ENCODE measurements at regions not wholly inside any gene's neighbourhood (a gene's known extent, or its start where the extent isn't known, plus 50 kb on each side); places are given as distances from the start of the nearest gene placed in this dataset.
"Not testable (repeated sequence)": the region's sequence is repeated elsewhere in the genome, so short reads cannot be mapped to it uniquely, and the experiment has no call there.

- not testable (repeated sequence) for H3K4me3 ChIP-seq (ENCODE audit: low read length); H3K36me3 ChIP-seq (replicated peaks; ENCODE audit: insufficient read depth, low read length); H3K27ac ChIP-seq (ENCODE audit: low read length); H2AFZ ChIP-seq (ENCODE audit: low read length); H3K9me2 ChIP-seq (replicated peaks; ENCODE audit: insufficient read depth, low read length); H3K79me2 ChIP-seq (ENCODE audit: low read length); H3K27me3 ChIP-seq (replicated peaks; ENCODE audit: insufficient read depth, low read length); DNase-seq; H3K4me2 ChIP-seq (ENCODE audit: low read depth, low read length); H3K4me1 ChIP-seq (ENCODE audit: low read length); H3F3A ChIP-seq (ENCODE audit: insufficient read depth, low read length); H3K9ac ChIP-seq (ENCODE audit: low read length); H4K20me1 ChIP-seq (ENCODE audit: insufficient read depth, low read length); H3K9me3 ChIP-seq (replicated peaks; ENCODE audit: insufficient read depth, low read length)
These were observed 231.0 kb upstream of the TNC start for GRCh38 chr9:115348936-115349335.

GRCh38 chr9:115349542-115349941, 231.6 kb upstream of the TNC start:
- Histone ChIP-seq H3K4me3 (ENCODE audit: low read length) (no peak overlapping the region), H3K4me2 (ENCODE audit: low read depth, low read length) (no peak overlapping the region), H3K79me2 (ENCODE audit: low read length) (no peaks in the 10 kb centered on the region), H3K27ac (ENCODE audit: low read length) (no peak overlapping the region), H3K4me1 (ENCODE audit: low read length) (0 out of 2 replicates have a peak, but pooled peaks cover 6% of the 10 kb centered on the region), H3K9me2 (replicated peaks; ENCODE audit: insufficient read depth, low read length) (no peaks in the 10 kb centered on the region), H3K36me3 (replicated peaks; ENCODE audit: insufficient read depth, low read length) (no peaks in the 10 kb centered on the region), H3F3A (ENCODE audit: insufficient read depth, low read length) (no peaks in the 10 kb centered on the region), H2AFZ (ENCODE audit: low read length) (no peak overlapping the region), H3K9ac (ENCODE audit: low read length) (no peak overlapping the region), H3K27me3 (replicated peaks; ENCODE audit: insufficient read depth, low read length) (no peaks in the 10 kb centered on the region), H4K20me1 (ENCODE audit: insufficient read depth, low read length) (no peaks in the 10 kb centered on the region), H3K9me3 (replicated peaks; ENCODE audit: insufficient read depth, low read length) (no peaks in the 10 kb centered on the region)
- DNase-seq: no peak
- TF ChIP-seq CTCF (IDR thresholded peaks at IDR 0.05; ENCODE audit: low read length): no peak
- TF ChIP-seq EZH2phosphoT487 (IDR thresholded peaks at IDR 0.05; ENCODE audit: low read length): no peak
- no peak for TF ChIP-seq EZH2 (optimal IDR thresholded peaks at IDR 0.05; ENCODE audit: low read depth, low read length)

GRCh38 chr9:115350548-115350947, 232.6 kb upstream of the TNC start:
- Histone ChIP-seq H3F3A (ENCODE audit: insufficient read depth, low read length) (no peaks in the 10 kb centered on the region), H2AFZ (ENCODE audit: low read length) (no peak overlapping the region), H3K4me1 (ENCODE audit: low read length) (0 out of 2 replicates have a peak, but pooled peaks cover 6% of the 10 kb centered on the region), H3K4me2 (ENCODE audit: low read depth, low read length) (no peak overlapping the region), H3K9me3 (replicated peaks; ENCODE audit: insufficient read depth, low read length) (no peaks in the 10 kb centered on the region), H4K20me1 (ENCODE audit: insufficient read depth, low read length) (no peaks in the 10 kb centered on the region), H3K27me3 (replicated peaks; ENCODE audit: insufficient read depth, low read length) (no peaks in the 10 kb centered on the region), H3K9ac (ENCODE audit: low read length) (no peak overlapping the region), H3K36me3 (replicated peaks; ENCODE audit: insufficient read depth, low read length) (no peaks in the 10 kb centered on the region), H3K79me2 (ENCODE audit: low read length) (no peaks in the 10 kb centered on the region), H3K27ac (ENCODE audit: low read length) (no peak overlapping the region), H3K4me3 (ENCODE audit: low read length) (no peak overlapping the region), H3K9me2 (replicated peaks; ENCODE audit: insufficient read depth, low read length) (no peaks in the 10 kb centered on the region)
- TF ChIP-seq CTCF (IDR thresholded peaks at IDR 0.05; ENCODE audit: low read length) (no peak), EZH2 (optimal IDR thresholded peaks at IDR 0.05; ENCODE audit: low read depth, low read length) (no peak), EZH2phosphoT487 (IDR thresholded peaks at IDR 0.05; ENCODE audit: low read length) (no peak)
- no peak for DNase-seq

GRCh38 chr9:115353681-115354080, 235.7 kb upstream of the TNC start:
- H3K79me2 ChIP-seq (ENCODE audit: low read length): no peaks in the 10 kb centered on the region
- TF ChIP-seq EZH2 (optimal IDR thresholded peaks at IDR 0.05; ENCODE audit: low read depth, low read length) (no peak), EZH2phosphoT487 (IDR thresholded peaks at IDR 0.05; ENCODE audit: low read length) (no peak)
- H3K9ac ChIP-seq (ENCODE audit: low read length): no peak overlapping the region
- no peak overlapping the region for H3K27ac ChIP-seq (ENCODE audit: low read length)
- H2AFZ ChIP-seq (ENCODE audit: low read length): no peak overlapping the region
- no peaks in the 10 kb centered on the region for H3K9me2 ChIP-seq (replicated peaks; ENCODE audit: insufficient read depth, low read length)
- peak; percentile 11 for DNase-seq
- H3K27me3 ChIP-seq (replicated peaks; ENCODE audit: insufficient read depth, low read length): no peaks in the 10 kb centered on the region
- H3F3A ChIP-seq (ENCODE audit: insufficient read depth, low read length): no peaks in the 10 kb centered on the region
- 0 out of 2 replicates have a peak, but pooled peaks cover 6% of the 10 kb centered on the region for H3K4me1 ChIP-seq (ENCODE audit: low read length)
- no peaks in the 10 kb centered on the region for H3K9me3 ChIP-seq (replicated peaks; ENCODE audit: insufficient read depth, low read length)
- H3K4me3 ChIP-seq (ENCODE audit: low read length): no peak overlapping the region
- H4K20me1 ChIP-seq (ENCODE audit: insufficient read depth, low read length): no peaks in the 10 kb centered on the region
- no peaks in the 10 kb centered on the region for H3K36me3 ChIP-seq (replicated peaks; ENCODE audit: insufficient read depth, low read length)
- no peak overlapping the region for H3K4me2 ChIP-seq (ENCODE audit: low read depth, low read length)
